Neuronal stem cell (in vitro differentiated cells): ENCODE measurements at regions not wholly inside any gene's neighbourhood (a gene's known extent, or its start where the extent isn't known, plus 50 kb on each side); places are given as distances from the start of the nearest gene placed in this dataset.

Experiments used
- DNase-seq: peaks from one replicate; pipeline ENCODE4 v3.0.0-alpha.2; 2013; ENCODE audit warnings: low spot score
- H2AFZ ChIP-seq: one replicate; pipeline ENCODE4 v1.6.1; 2013; ENCODE audit warnings: mild to moderate bottlenecking, low read length, inconsistent platforms
- H2AK5ac ChIP-seq: 2 replicates; pipeline ENCODE4 v1.6.1; 2013; ENCODE audit warnings: low read depth, mild to moderate bottlenecking, inconsistent platforms, low read length, moderate library complexity, mixed read lengths
- H2BK120ac ChIP-seq: 2 replicates; pipeline ENCODE4 v1.6.1; 2013; ENCODE audit warnings: low read depth, mild to moderate bottlenecking, inconsistent platforms, low read length, moderate library complexity, mixed read lengths
- H2BK12ac ChIP-seq: one replicate; pipeline ENCODE4 v1.6.1; 2013; ENCODE audit warnings: low read length, inconsistent platforms
- H2BK15ac ChIP-seq: 2 replicates; pipeline ENCODE4 v1.6.1; 2013; ENCODE audit warnings: mild to moderate bottlenecking, low read length, inconsistent platforms, mixed read lengths
- H2BK5ac ChIP-seq: one replicate; pipeline ENCODE4 v1.6.1; 2013; ENCODE audit warnings: inconsistent platforms, mild to moderate bottlenecking, low read length, moderate library complexity
- H3K14ac ChIP-seq: one replicate; pipeline ENCODE4 v1.6.1; 2013; ENCODE audit warnings: low read length, inconsistent platforms
- H3K18ac ChIP-seq: 2 replicates; pipeline ENCODE4 v1.6.1; 2013; ENCODE audit warnings: low read length, inconsistent platforms
- H3K23ac ChIP-seq: 2 replicates; pipeline ENCODE4 v1.6.1; 2013; ENCODE audit warnings: low read depth, mild to moderate bottlenecking, mixed read lengths, low read length, inconsistent platforms; ENCODE audit not compliant: poor library complexity
- H3K27ac ChIP-seq: replicated peaks from 3 replicates; pipeline ENCODE4 v1.5.1; 2013; ENCODE audit warnings: low read length, inconsistent platforms
- H3K27me3 ChIP-seq, 3 experiments: 2 replicates each; pipeline ENCODE4 v1.6.1; 2013; ENCODE audit warnings: low read length in 3 of 3, mild to moderate bottlenecking in 2 of 3, inconsistent platforms in 1 of 3, low read depth in 1 of 3, mixed read lengths in 1 of 3, moderate library complexity in 1 of 3; ENCODE audit not compliant: control insufficient read depth in 3 of 3, insufficient read depth in 3 of 3
- H3K36me3 ChIP-seq, 2 donors: replicated peaks in 1 of 2; 2 replicates each; pipeline ENCODE4 v1.6.1; 2013; ENCODE audit warnings: low read length in 2 of 2; ENCODE audit not compliant: control insufficient read depth in 2 of 2, insufficient read depth in 2 of 2
- H3K4ac ChIP-seq: 2 replicates; pipeline ENCODE4 v1.6.1; 2013; ENCODE audit warnings: inconsistent platforms, mild to moderate bottlenecking, low read length, moderate library complexity
- H3K4me1 ChIP-seq, 2 donors: 1 replicate in 1 of 2; 2 replicates in 1 of 2; pipeline ENCODE4 v1.6.1; 2013; ENCODE audit warnings: low read length in 2 of 2, low read depth in 1 of 2; ENCODE audit not compliant: control insufficient read depth in 2 of 2, insufficient read depth in 1 of 2
- H3K4me2 ChIP-seq: one replicate; pipeline ENCODE4 v1.6.1; 2013; ENCODE audit warnings: mild to moderate bottlenecking, low read length, inconsistent platforms; ENCODE audit not compliant: insufficient read depth, poor library complexity, severe bottlenecking
- H3K4me3 ChIP-seq, 2 donors: 2 replicates each; pipeline ENCODE4 v1.5.1; 2013; ENCODE audit warnings: low read length in 2 of 2, mild to moderate bottlenecking in 2 of 2, inconsistent platforms in 1 of 2, moderate library complexity in 1 of 2
- H3K79me1 ChIP-seq: one replicate; pipeline ENCODE4 v1.6.1; 2013; ENCODE audit warnings: low read depth, mild to moderate bottlenecking, inconsistent platforms, low read length, moderate library complexity
- H3K9ac ChIP-seq: one replicate; pipeline ENCODE4 v1.6.1; 2013; ENCODE audit warnings: mild to moderate bottlenecking, low read depth, low read length, inconsistent platforms; ENCODE audit not compliant: poor library complexity
- H3K9me3 ChIP-seq, 2 donors: replicated peaks in 1 of 2; 2 replicates each; pipeline versions ENCODE3 to v1.6.1; 2013; ENCODE audit warnings: low read length in 2 of 2, mild to moderate bottlenecking in 2 of 2, inconsistent platforms in 1 of 2, low read depth in 1 of 2, mixed read lengths in 1 of 2, moderate library complexity in 1 of 2; ENCODE audit not compliant: control insufficient read depth in 2 of 2, insufficient read depth in 1 of 2
- H4K8ac ChIP-seq: one replicate; pipeline ENCODE4 v1.6.1; 2013; ENCODE audit warnings: low read depth, mild to moderate bottlenecking, inconsistent platforms, low read length, moderate library complexity
- H4K91ac ChIP-seq: one replicate; pipeline ENCODE4 v1.6.1; 2013; ENCODE audit warnings: low read length, low read depth, mild to moderate bottlenecking, inconsistent platforms; ENCODE audit not compliant: poor library complexity
- WGBS, 2 donors: extraction: QIAGEN DNeasy Blood & Tissue Kit; methylation state at CpG; one replicate each; pipeline ENCODE4 v1.1.7; 2013; ENCODE audit warnings: missing lambda C conversion rate in 2 of 2, mixed read lengths in 1 of 2; ENCODE audit not compliant: insufficient read length in 2 of 2, insufficient replicate concordance in 1 of 2; ENCODE audit errors: extremely low coverage in 2 of 2; 5-methylcytosine and 5-hydroxymethylcytosine counted together

DNA sequence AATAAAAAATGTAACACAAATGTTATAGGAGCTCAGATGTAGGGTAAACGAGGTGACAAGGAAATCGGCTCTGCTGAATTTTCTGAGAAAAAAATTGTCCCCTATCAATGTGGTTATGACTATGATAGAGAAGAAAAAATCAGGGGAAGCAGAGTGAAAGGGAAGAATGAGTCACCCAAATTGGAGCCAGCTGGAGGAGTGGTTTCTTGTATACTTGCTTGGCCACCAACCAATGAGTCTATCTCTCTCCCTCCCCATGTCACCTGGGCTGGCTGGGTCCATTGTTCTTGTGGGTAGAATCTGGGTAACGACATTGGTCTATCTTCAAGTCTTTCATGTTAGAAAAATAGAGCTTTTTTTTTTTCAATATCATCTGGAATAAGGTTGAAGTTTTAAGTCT is 196.6 kb upstream of the FLRT2 start:
- no peak overlapping the region for H2BK120ac ChIP-seq
- H2BK15ac ChIP-seq, result no peak overlapping the region
- no peaks in the 10 kb centered on the region for H3K27me3 ChIP-seq
- no peaks in the 10 kb centered on the region for H3K4me1 ChIP-seq
- H2BK12ac ChIP-seq, result no peak overlapping the region
- no peak overlapping the region for H3K4me3 ChIP-seq
- H3K4me2 ChIP-seq, result no peak overlapping the region
- no peak overlapping the region for H4K91ac ChIP-seq
- no peak overlapping the region for H2AK5ac ChIP-seq
- H2AFZ ChIP-seq, result no peak overlapping the region
- H3K9me3 ChIP-seq, result no peaks in the 10 kb centered on the region
- H3K79me1 ChIP-seq, result no peaks in the 10 kb centered on the region
- no peak overlapping the region for H3K23ac ChIP-seq
- H4K8ac ChIP-seq, result no peak overlapping the region
- H3K4ac ChIP-seq, result no peak overlapping the region
- no CpG with 5 or more reads among the region's 3 CpGs for WGBS, 2 donors
- H3K9ac ChIP-seq, result no peak overlapping the region
- H3K18ac ChIP-seq, result no peak overlapping the region
- H2BK5ac ChIP-seq, result no peak overlapping the region
- no peak for DNase-seq
- no peaks in the 10 kb centered on the region for H3K36me3 ChIP-seq
- no peak overlapping the region for H3K27ac ChIP-seq
- no peak overlapping the region for H3K14ac ChIP-seq

DNA sequence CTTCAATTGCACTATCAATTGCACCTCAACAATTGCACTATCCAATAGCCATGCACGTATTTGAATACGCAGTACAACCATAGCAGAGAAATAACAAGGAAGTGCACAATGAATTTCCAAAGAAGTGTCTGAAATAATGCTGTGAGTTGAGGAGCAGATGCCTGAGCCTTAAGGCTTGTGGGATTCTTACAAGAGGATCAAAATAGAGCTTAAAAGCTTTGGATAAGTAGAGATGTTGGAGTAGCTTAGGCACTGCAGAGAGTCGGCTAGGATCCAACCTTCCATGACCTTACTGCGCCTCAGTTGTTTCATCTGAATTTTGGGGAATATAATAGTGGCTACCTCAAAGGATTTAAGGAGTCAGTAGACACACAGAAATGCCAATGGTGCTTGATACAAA is 196.1 kb upstream of the FLRT2 start:
- H3K4me1 ChIP-seq, result no peaks in the 10 kb centered on the region
- H2AK5ac ChIP-seq, result no peak overlapping the region
- no peak for DNase-seq
- H3K4ac ChIP-seq, result no peak overlapping the region
- no peak overlapping the region for H3K18ac ChIP-seq
- no peak overlapping the region for H3K4me3 ChIP-seq
- no peaks in the 10 kb centered on the region for H3K27me3 ChIP-seq
- H3K4me2 ChIP-seq, result no peak overlapping the region
- no peaks in the 10 kb centered on the region for H3K9me3 ChIP-seq
- H3K27ac ChIP-seq, result no peak overlapping the region
- H3K14ac ChIP-seq, result no peak overlapping the region
- no peak overlapping the region for H3K23ac ChIP-seq
- no peak overlapping the region for H2BK5ac ChIP-seq
- H2BK120ac ChIP-seq, result no peak overlapping the region
- no CpG with 5 or more reads among the region's 4 CpGs for WGBS, 2 donors
- no peak overlapping the region for H2AFZ ChIP-seq
- H4K91ac ChIP-seq, result no peak overlapping the region
- H3K79me1 ChIP-seq, result no peaks in the 10 kb centered on the region
- no peak overlapping the region for H4K8ac ChIP-seq
- H2BK12ac ChIP-seq, result no peak overlapping the region
- no peak overlapping the region for H3K9ac ChIP-seq
- H3K36me3 ChIP-seq, result no peaks in the 10 kb centered on the region
- no peak overlapping the region for H2BK15ac ChIP-seq

GRCh38 chr14:85334316-85334715 is 195.6 kb upstream of the FLRT2 start:
- Histone ChIP-seq H2BK15ac (no peak overlapping the region), H4K91ac (no peak overlapping the region), H3K27ac (no peak overlapping the region), H2AFZ (no peak overlapping the region), H3K4ac (no peak overlapping the region), H3K14ac (no peak overlapping the region), H3K27me3 (no peaks in the 10 kb centered on the region), H3K4me1 (no peaks in the 10 kb centered on the region), H3K23ac (no peak overlapping the region), H2BK12ac (no peak overlapping the region), H3K4me2 (no peak overlapping the region), H3K9ac (no peak overlapping the region), H2BK120ac (no peak overlapping the region), H3K36me3 (no peaks in the 10 kb centered on the region), H2AK5ac (no peak overlapping the region), H3K9me3 (no peaks in the 10 kb centered on the region), H3K4me3 (no peak overlapping the region), H4K8ac (no peak overlapping the region), H3K18ac (no peak overlapping the region), H2BK5ac (no peak overlapping the region), H3K79me1 (no peaks in the 10 kb centered on the region)
- DNase-seq, result no peak
- no CpG with 5 or more reads among the region's 3 CpGs for WGBS, 2 donors

- DNase-seq, result no peak
- H3K27ac ChIP-seq, result no peak overlapping the region
- no peak overlapping the region for H4K91ac ChIP-seq
- no peak overlapping the region for H3K4me2 ChIP-seq
- no peak overlapping the region for H2BK12ac ChIP-seq
- no peaks in the 10 kb centered on the region for H3K27me3 ChIP-seq
- no peak overlapping the region for H3K4ac ChIP-seq
- no peaks in the 10 kb centered on the region for H3K36me3 ChIP-seq
- no peaks in the 10 kb centered on the region for H3K4me1 ChIP-seq
- H3K9me3 ChIP-seq, result no peaks in the 10 kb centered on the region
- no peak overlapping the region for H3K4me3 ChIP-seq
- H3K14ac ChIP-seq, result no peak overlapping the region
- H4K8ac ChIP-seq, result no peak overlapping the region
- H2BK120ac ChIP-seq, result no peak overlapping the region
- H3K23ac ChIP-seq, result no peak overlapping the region
- H2BK15ac ChIP-seq, result no peak overlapping the region
- H3K18ac ChIP-seq, result no peak overlapping the region
- H2BK5ac ChIP-seq, result no peak overlapping the region
- H3K79me1 ChIP-seq, result no peaks in the 10 kb centered on the region
- no peak overlapping the region for H2AK5ac ChIP-seq
- WGBS, 2 donors, result no CpG with 5 or more reads among the region's 1 CpG
- no peak overlapping the region for H3K9ac ChIP-seq
- no peak overlapping the region for H2AFZ ChIP-seq
Measured at GRCh38 chr14:85336257-85336656, 193.7 kb upstream of the FLRT2 start.
